ENCODE measurements at regions not wholly inside any gene's neighbourhood (a gene's known extent, or its start where the extent isn't known, plus 50 kb on each side); places are given as distances from the start of the nearest gene placed in this dataset.
A peak's percentile ranks its signal among the peaks of the same experiment; 100 is the strongest.

DNA sequence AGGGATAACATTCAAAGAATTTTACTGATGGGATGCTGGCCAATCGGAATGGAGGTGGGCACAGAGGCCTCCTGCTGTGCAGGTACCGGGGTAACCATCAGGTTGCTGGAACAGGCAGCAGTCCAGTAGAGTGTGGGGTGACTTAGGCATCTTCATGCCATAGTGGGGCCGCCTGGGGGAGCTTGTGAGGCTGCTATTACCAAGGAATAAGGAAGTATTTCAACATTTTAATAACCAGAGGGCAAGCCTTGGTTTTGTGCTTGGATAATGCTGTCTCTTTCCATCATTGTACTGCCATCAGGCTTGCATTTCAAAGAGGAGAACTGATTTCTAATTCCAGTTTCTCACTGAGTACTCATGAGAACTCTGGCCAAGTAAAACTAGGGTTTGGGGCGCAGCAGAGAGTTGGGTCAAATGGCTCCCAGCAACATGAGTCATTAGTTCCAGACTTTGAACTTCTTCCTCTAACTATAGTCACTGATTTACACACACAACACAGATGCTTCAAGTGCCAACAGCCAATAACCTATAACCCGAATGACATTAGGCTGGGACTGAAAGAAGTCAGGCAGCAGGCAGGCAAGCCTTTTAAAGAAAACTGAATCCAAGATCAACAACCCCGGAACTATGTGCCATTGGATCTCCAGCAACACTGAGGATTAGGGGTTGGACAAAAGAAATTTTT is 56.1 kb upstream of the FHL2 start:
- TF ChIP-seq EZH2phosphoT487 (IDR thresholded peaks at IDR 0.05; ENCODE audit: borderline replicate concordance, low read length): no peak
- TF ChIP-seq, protein P1, sequence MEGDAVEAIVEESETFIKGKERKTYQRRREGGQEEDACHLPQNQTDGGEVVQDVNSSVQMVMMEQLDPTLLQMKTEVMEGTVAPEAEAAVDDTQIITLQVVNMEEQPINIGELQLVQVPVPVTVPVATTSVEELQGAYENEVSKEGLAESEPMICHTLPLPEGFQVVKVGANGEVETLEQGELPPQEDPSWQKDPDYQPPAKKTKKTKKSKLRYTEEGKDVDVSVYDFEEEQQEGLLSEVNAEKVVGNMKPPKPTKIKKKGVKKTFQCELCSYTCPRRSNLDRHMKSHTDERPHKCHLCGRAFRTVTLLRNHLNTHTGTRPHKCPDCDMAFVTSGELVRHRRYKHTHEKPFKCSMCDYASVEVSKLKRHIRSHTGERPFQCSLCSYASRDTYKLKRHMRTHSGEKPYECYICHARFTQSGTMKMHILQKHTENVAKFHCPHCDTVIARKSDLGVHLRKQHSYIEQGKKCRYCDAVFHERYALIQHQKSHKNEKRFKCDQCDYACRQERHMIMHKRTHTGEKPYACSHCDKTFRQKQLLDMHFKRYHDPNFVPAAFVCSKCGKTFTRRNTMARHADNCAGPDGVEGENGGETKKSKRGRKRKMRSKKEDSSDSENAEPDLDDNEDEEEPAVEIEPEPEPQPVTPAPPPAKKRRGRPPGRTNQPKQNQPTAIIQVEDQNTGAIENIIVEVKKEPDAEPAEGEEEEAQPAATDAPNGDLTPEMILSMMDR (conservative IDR thresholded peaks at IDR 0.05; ENCODE audit: low read depth, low read length): peak; percentile 65

Data from PC-3 (cell line).